ENCODE measurements at regions not wholly inside any gene's neighbourhood (a gene's known extent, or its start where the extent isn't known, plus 50 kb on each side); places are given as distances from the start of the nearest gene placed in this dataset.
A peak's percentile ranks its signal among the peaks of the same experiment; 100 is the strongest.

- DNase-seq (ENCODE audit: low spot score) = no peak
Observed at GRCh38 chr13:109368230-109368629, 418.2 kb downstream of the IRS2 start.

GRCh38 chr13:109366525-109366924 is 419.9 kb downstream of the IRS2 start:
- no peak for DNase-seq (ENCODE audit: low spot score)

- no peak for DNase-seq (ENCODE audit: low spot score)
Observed at GRCh38 chr13:109363431-109363830, 423.0 kb downstream of the IRS2 start.

- DNase-seq (ENCODE audit: low spot score) = no peak
Observed at GRCh38 chr13:109362616-109363015, 423.8 kb downstream of the IRS2 start.

- DNase-seq (ENCODE audit: low spot score) = no peak
Observed at GRCh38 chr13:109361562-109362289, 424.7 kb downstream of the IRS2 start.

GRCh38 chr13:109357751-109358471 is 428.5 kb downstream of the IRS2 start:
- no peak for DNase-seq (ENCODE audit: low spot score)

- no peak for DNase-seq (ENCODE audit: low spot score)
Observed at GRCh38 chr13:109355875-109356434, 430.4 kb downstream of the IRS2 start.

GRCh38 chr13:109355166-109355565 is 431.2 kb downstream of the IRS2 start:
- DNase-seq (ENCODE audit: low spot score) = no peak

- no peak for DNase-seq (ENCODE audit: low spot score)
Observed at GRCh38 chr13:109351236-109351635, 435.1 kb downstream of the IRS2 start.

- no peak for DNase-seq (ENCODE audit: low spot score)
Observed at GRCh38 chr13:109348519-109349258, 437.7 kb downstream of the IRS2 start.

GRCh38 chr13:109346060-109346459 is 440.3 kb downstream of the IRS2 start:
- DNase-seq (ENCODE audit: low spot score) = no peak

- peak; percentile 16 for DNase-seq (ENCODE audit: low spot score)
Observed at GRCh38 chr13:109345433-109345941, 440.9 kb downstream of the IRS2 start.

- DNase-seq (ENCODE audit: low spot score) = peak; percentile 73
Observed at GRCh38 chr13:109344552-109345157, 441.7 kb downstream of the IRS2 start.

GRCh38 chr13:109336730-109337129 is 449.7 kb downstream of the IRS2 start:
- peak; percentile 17 for DNase-seq (ENCODE audit: low spot score)

GRCh38 chr13:109333893-109334651 is 452.3 kb downstream of the IRS2 start:
- DNase-seq (ENCODE audit: low spot score) = no peak

GRCh38 chr13:109332506-109333499 is 453.6 kb downstream of the IRS2 start:
- DNase-seq (ENCODE audit: low spot score) = no peak

GRCh38 chr13:109331898-109332297 is 454.5 kb downstream of the IRS2 start:
- no peak for DNase-seq (ENCODE audit: low spot score)

- DNase-seq (ENCODE audit: low spot score) = peak; percentile 17
Observed at GRCh38 chr13:109331011-109331433, 455.4 kb downstream of the IRS2 start.

- DNase-seq (ENCODE audit: low spot score) = no peak
Observed at GRCh38 chr13:109330123-109330522, 456.3 kb downstream of the IRS2 start.

- DNase-seq (ENCODE audit: low spot score) = no peak
Observed at GRCh38 chr13:109329175-109329574, 457.2 kb downstream of the IRS2 start.
